GM04503 (cell line): ENCODE measurements at regions not wholly inside any gene's neighbourhood (a gene's known extent, or its start where the extent isn't known, plus 50 kb on each side); places are given as distances from the start of the nearest gene placed in this dataset.
"Not testable (repeated sequence)": the region's sequence is repeated elsewhere in the genome, so short reads cannot be mapped to it uniquely, and the experiment has no call there.

ENCODE experiments used
- DNase-seq: peaks from one replicate; pipeline ENCODE4 v3.0.0-alpha.2; 2012; ENCODE audit warnings: low read depth

- no peak for DNase-seq
These were observed 110.8 kb upstream of the IRX1 start for GRCh38 chr5:3484836-3485235.

- no peak for DNase-seq
These were observed 114.5 kb upstream of the IRX1 start for GRCh38 chr5:3481175-3481574.

GRCh38 chr5:3475674-3476073, 120.0 kb upstream of the IRX1 start:
- no peak for DNase-seq

- DNase-seq, result no peak
These were observed 129.2 kb upstream of the IRX1 start for GRCh38 chr5:3466392-3466791.

GRCh38 chr5:3460416-3460815, 135.2 kb upstream of the IRX1 start:
- DNase-seq, result no peak

- DNase-seq, result no peak
These were observed 139.4 kb upstream of the IRX1 start for GRCh38 chr5:3456121-3456681.

- DNase-seq, result not testable (repeated sequence)
These were observed 141.6 kb upstream of the IRX1 start for GRCh38 chr5:3454028-3454427.

GRCh38 chr5:3452622-3453021, 143.0 kb upstream of the IRX1 start:
- no peak for DNase-seq

DNA sequence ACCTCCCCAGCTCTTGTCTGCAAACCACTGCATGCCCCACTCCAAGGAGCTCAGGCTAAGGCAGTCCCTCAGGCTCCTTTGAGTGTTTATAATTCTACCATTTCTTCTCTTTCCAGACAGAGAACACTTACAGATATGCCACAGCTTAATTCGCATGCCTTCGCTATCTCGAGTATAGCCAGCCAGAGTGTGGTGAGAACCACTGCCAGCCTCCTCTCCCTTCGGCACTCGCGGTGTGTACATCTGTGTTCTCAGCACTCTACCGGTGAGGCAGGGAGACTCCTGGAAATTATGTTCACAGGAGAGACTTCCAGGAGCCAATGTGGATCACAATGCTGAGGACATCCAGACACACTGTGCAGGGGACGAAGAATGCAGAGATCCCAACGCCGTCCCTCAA, 143.7 kb upstream of the IRX1 start:
- no peak for DNase-seq

DNA sequence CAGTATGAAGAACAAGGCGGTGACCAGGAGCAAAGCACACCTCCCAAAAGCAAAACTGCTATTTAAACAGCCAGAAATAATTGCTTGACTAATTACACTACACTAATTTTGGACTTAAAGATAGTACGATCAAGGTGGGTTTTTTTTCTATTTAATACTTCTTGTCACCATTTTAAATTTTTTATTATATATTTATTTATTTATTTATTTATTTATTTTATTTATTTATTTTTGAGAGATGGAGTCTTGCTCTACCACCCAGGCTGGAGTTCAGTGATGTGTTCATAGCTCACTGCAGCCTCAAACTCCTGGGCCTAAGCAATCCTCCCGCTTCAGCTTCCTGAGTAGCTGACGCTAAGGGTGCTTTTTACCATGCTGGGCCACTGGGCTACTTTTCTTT, 146.2 kb upstream of the IRX1 start:
- DNase-seq, result no peak

DNA sequence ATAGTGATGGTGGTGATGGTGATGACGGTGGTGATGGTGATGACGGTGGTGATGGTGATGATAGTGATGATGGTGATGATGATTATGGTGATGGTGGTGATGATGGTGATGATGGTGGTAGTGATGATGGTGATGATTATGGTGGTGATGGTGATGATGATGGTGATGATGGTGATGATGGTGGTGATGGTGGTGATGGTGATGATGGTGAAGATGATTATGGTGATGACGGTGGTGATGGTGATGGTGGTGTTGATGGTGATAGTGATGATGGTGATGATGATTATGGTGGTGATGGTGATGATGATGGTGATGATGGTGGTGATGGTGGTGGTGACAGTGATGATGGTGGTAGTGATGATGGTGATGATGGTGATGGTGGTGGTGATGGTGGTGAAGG, 149.2 kb upstream of the IRX1 start:
- DNase-seq, result no peak

GRCh38 chr5:3445517-3445916, 150.1 kb upstream of the IRX1 start:
- not testable (repeated sequence) for DNase-seq

- DNase-seq, result no peak
These were observed 163.5 kb upstream of the IRX1 start for GRCh38 chr5:3432135-3432534.

- no peak for DNase-seq
These were observed 164.9 kb upstream of the IRX1 start for GRCh38 chr5:3430691-3431090.

DNA sequence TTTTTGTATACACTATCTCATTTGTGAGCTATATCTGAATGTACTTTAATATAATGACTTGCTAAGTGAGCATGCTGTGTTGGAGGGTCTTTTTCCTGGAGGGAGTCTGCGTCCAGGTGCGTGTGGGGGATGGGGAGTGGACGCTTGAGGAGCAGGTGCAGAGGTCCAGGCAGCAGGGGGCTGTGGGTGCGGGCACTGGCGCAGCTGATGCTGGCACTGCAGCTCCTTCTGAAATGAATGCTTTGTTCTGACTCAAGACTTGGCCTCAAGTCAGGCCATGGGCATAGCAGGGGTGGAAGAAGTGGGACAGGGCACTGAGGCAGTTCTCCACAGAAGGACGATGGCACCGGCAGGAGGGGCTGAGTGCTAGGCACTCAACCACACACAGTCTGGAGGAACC, 165.7 kb upstream of the IRX1 start:
- DNase-seq, result no peak

DNA sequence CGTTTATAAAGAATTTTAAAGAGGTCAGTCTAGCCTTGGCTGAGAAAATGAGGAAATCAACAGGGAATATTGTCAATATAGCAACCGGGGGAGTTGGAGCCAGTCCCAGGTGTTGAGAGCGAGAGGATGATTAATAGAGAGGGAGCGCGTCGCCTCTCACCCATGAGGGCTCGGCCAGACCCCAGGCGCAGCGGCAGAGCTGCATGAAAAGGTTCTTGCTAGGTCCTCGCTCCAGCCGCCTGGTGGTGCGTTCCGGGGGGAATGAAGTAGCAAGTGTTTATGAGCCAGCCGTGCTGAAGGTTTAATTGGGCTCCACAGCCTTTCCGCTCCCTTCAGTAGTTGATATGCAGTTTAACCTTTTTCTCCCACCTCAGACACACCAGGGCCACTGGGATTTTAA, 167.3 kb upstream of the IRX1 start:
- no peak for DNase-seq

GRCh38 chr5:3424946-3425345, 170.7 kb upstream of the IRX1 start:
- no peak for DNase-seq

- no peak for DNase-seq
These were observed 178.2 kb upstream of the IRX1 start for GRCh38 chr5:3417376-3417943.

GRCh38 chr5:3414371-3414770, 181.3 kb upstream of the IRX1 start:
- no peak for DNase-seq

- DNase-seq, result no peak
These were observed 183.5 kb upstream of the IRX1 start for GRCh38 chr5:3412146-3412545.

DNA sequence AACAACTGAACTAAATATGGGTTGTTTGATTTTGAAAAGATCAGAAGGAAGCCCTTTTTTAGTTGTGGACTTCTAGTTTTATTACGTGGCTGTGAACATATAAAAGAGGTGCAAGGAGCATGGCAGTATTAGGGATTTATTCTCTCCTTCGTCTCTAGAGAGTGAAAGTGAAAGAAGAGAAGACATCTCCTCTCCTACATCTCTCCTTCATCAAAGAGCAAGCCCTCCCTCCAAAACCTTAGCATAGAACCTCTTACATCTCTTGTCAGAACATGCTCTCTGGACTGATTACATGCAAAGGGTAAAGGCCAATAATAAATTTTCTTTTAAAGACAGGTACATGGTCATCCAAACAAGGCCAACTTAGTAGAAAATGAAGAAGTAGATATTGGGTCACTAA, 184.3 kb upstream of the IRX1 start:
- no peak for DNase-seq

DNA sequence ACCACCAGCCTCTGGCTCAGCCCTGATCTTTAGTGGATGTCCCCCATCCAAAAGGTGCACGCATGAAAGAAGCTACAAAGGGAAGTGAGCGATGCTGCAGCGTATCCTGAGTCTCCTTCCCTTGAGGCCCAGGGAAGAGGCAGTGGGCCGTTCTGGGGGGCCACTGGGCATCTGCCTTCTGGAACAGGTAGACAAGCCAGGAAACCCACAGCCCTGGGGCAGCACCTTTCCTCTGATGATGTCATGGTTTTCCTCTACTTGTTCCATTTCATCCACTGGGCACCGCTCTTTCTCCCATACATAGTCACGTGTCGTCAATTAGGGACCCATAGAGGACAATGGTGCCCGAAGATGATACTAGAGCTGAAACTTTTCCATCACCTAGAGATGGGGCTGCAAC, 194.0 kb upstream of the IRX1 start:
- DNase-seq, result no peak

GRCh38 chr5:3400659-3401058, 195.0 kb upstream of the IRX1 start:
- no peak for DNase-seq

DNA sequence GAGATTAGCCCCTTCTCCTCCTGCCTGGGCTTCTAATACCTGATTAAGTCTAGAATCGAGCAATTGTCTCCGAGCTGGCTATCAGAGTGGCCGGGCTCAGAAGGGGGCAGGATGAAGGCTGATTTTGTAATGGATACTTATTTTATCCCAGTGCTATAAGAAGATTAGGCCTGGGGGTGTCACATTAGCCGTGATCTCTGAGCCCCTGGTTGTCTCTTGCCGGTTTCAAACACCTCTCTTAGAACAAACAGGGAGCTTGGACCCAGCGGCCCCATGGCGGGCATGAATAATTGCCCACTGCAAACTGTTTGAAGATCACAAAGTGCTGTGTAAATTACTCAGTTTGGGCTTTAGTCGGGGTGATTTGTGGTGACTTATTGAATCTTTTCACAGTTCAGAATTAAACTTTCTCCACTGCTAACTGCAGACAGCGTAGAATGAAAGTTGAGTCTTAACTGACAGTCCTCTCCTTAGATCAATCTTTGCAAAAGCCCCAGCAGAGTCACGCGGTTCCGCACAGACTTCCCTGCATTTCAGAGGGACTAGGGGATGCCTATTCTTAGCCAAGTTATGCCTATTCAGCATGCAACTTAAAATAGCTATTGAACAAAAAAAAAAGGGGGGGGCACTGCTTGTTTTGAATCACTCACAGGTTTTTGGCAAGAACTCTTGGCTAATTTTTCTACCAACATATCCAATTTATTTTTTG, 200.6 kb upstream of the IRX1 start:
- no peak for DNase-seq
